ENCODE measurements at regions not wholly inside any gene's neighbourhood (a gene's known extent, or its start where the extent isn't known, plus 50 kb on each side); places are given as distances from the start of the nearest gene placed in this dataset.

GRCh38 chr12:108060903-108061302 is 68.2 kb upstream of the WSCD2 start:
- H3K4me3 Mint-ChIP-seq, result no peak overlapping the region
- no peak for TF ChIP-seq CTCF (IDR thresholded peaks at IDR 0.05)
- TF ChIP-seq EZH2 (IDR thresholded peaks at IDR 0.05; ENCODE audit: borderline replicate concordance, insufficient read depth, low read depth, low read length, poor library complexity, severe bottlenecking), result no peak
- Histone ChIP-seq H2AFZ (ENCODE audit: insufficient read depth, low read depth, low read length, poor library complexity, severe bottlenecking) (no peak overlapping the region), H3K27me3 (replicated peaks in 1 of 4; ENCODE audit: control extremely low read depth in 1 of 4, control insufficient read depth in 3 of 4, insufficient read depth in 4 of 4, low read length in 3 of 4) (peaks cover 0 to 20% (median 4%) of the 10 kb centered on the region in 4 experiments), H3K36me3 (replicated peaks in 1 of 2; ENCODE audit: control extremely low read depth in 1 of 2, control insufficient read depth in 1 of 2, extremely low read depth in 1 of 2, insufficient read depth in 2 of 2, low read length in 1 of 2) (no peaks in the 10 kb centered on the region), H3K9me3 (ENCODE audit: control extremely low read depth in 1 of 3, control insufficient read depth in 2 of 3, insufficient read depth in 1 of 3, low read length in 2 of 3) (peaks cover 0 to 3% (median 0%) of the 10 kb centered on the region in 3 donors), H3K27ac (ENCODE audit: low read length in 2 of 2) (no peak overlapping the region), H3K79me2 (ENCODE audit: control insufficient read depth, insufficient read depth, low read length) (no peaks in the 10 kb centered on the region), H3K9ac (ENCODE audit: low read length) (no peak overlapping the region), H3K4me2 (replicated peaks; ENCODE audit: low read depth, low read length, poor library complexity, severe bottlenecking) (no peak overlapping the region), H3K4me3 (ENCODE audit: control extremely low read depth in 1 of 5, extremely low read depth in 1 of 5, insufficient read depth in 1 of 5, low read depth in 2 of 5, low read length in 4 of 5) (no peak overlapping the region), H4K20me1 (ENCODE audit: control insufficient read depth, insufficient read depth, low read length, poor library complexity, severe bottlenecking) (no peaks in the 10 kb centered on the region), H3K4me1 (ENCODE audit: control insufficient read depth in 2 of 2, insufficient read depth in 2 of 2, low read length in 2 of 2) (no peaks in the 10 kb centered on the region)
- peaks cover 35% of the 10 kb centered on the region for H3K27me3 Mint-ChIP-seq
- ATAC-seq (ENCODE audit: low read depth), result no peak
- H3K9me3 Mint-ChIP-seq (ENCODE audit: insufficient read depth), result no peaks in the 10 kb centered on the region
- no peaks in the 10 kb centered on the region for H3K4me1 Mint-ChIP-seq
- intact Hi-C loops (cut with micrococcal nuclease), result no loop called here
- CTCF ChIA-PET, result no interaction called here
- no peak overlapping the region for H3K27ac Mint-ChIP-seq
- no peak for DNase-seq
- 86% methylated on average over 1 of the region's 1 CpG for WGBS (ENCODE audit: insufficient coverage)
- POLR2A ChIA-PET, result no interaction called here

- Mint-ChIP-seq H3K4me1 (no peaks in the 10 kb centered on the region), H3K27me3 (peaks cover 19% of the 10 kb centered on the region), H3K27ac (no peak overlapping the region), H3K4me3 (no peak overlapping the region), H3K9me3 (ENCODE audit: insufficient read depth) (no peaks in the 10 kb centered on the region)
- Histone ChIP-seq H3K79me2 (ENCODE audit: control insufficient read depth, insufficient read depth, low read length) (no peaks in the 10 kb centered on the region), H3K9ac (ENCODE audit: low read length) (no peak overlapping the region), H3K9me3 (ENCODE audit: control extremely low read depth in 1 of 3, control insufficient read depth in 2 of 3, insufficient read depth in 1 of 3, low read length in 2 of 3) (peaks cover 0 to 3% (median 0%) of the 10 kb centered on the region in 3 donors), H3K4me2 (replicated peaks; ENCODE audit: low read depth, low read length, poor library complexity, severe bottlenecking) (no peak overlapping the region), H3K4me1 (ENCODE audit: control insufficient read depth in 2 of 2, insufficient read depth in 2 of 2, low read length in 2 of 2) (no peaks in the 10 kb centered on the region), H3K4me3 (ENCODE audit: control extremely low read depth in 1 of 5, extremely low read depth in 1 of 5, insufficient read depth in 1 of 5, low read depth in 2 of 5, low read length in 4 of 5) (no peak overlapping the region), H2AFZ (ENCODE audit: insufficient read depth, low read depth, low read length, poor library complexity, severe bottlenecking) (no peak overlapping the region), H3K27me3 (replicated peaks in 1 of 4; ENCODE audit: control extremely low read depth in 1 of 4, control insufficient read depth in 3 of 4, insufficient read depth in 4 of 4, low read length in 3 of 4) (peaks cover 0 to 7% (median 2%) of the 10 kb centered on the region in 4 experiments), H4K20me1 (ENCODE audit: control insufficient read depth, insufficient read depth, low read length, poor library complexity, severe bottlenecking) (no peaks in the 10 kb centered on the region), H3K36me3 (replicated peaks in 1 of 2; ENCODE audit: control extremely low read depth in 1 of 2, control insufficient read depth in 1 of 2, extremely low read depth in 1 of 2, insufficient read depth in 2 of 2, low read length in 1 of 2) (no peaks in the 10 kb centered on the region), H3K27ac (ENCODE audit: low read length in 2 of 2) (no peak overlapping the region)
- WGBS (ENCODE audit: insufficient coverage), result 20% methylated on average over 1 of the region's 3 CpGs
- DNase-seq (no peak), ATAC-seq (ENCODE audit: low read depth) (no peak)
- TF ChIP-seq CTCF (IDR thresholded peaks at IDR 0.05), result peak; percentile 17
- no peak for TF ChIP-seq EZH2 (IDR thresholded peaks at IDR 0.05; ENCODE audit: borderline replicate concordance, insufficient read depth, low read depth, low read length, poor library complexity, severe bottlenecking)
- POLR2A ChIA-PET, result no interaction called here
- intact Hi-C loops (cut with micrococcal nuclease), result no loop called here
- CTCF ChIA-PET, result no interaction called here
Measured at GRCh38 chr12:108063192-108063591, 65.9 kb upstream of the WSCD2 start.
